ENCODE measurements at regions not wholly inside any gene's neighbourhood (a gene's known extent, or its start where the extent isn't known, plus 50 kb on each side); places are given as distances from the start of the nearest gene placed in this dataset.

GRCh38 chr5:121156565-121156964 lies 692.5 kb downstream of the PRR16 start:
- no peak for TF ChIP-seq SMC3 (IDR thresholded peaks at IDR 0.05; ENCODE audit: low read depth, low read length)
- TF ChIP-seq CTCF (IDR thresholded peaks at IDR 0.05) = no peak
- TF ChIP-seq RCOR1 (IDR thresholded peaks at IDR 0.05; ENCODE audit: low read length) = no peak
- no peak for TF ChIP-seq REST (IDR thresholded peaks at IDR 0.05; ENCODE audit: low read depth, low read length)

Data from SK-N-SH (cell line).